HG02610 (cell line): ENCODE measurements at regions not wholly inside any gene's neighbourhood (a gene's known extent, or its start where the extent isn't known, plus 50 kb on each side); places are given as distances from the start of the nearest gene placed in this dataset.
"Not testable (repeated sequence)": the region's sequence is repeated elsewhere in the genome, so short reads cannot be mapped to it uniquely, and the experiment has no call there.

Experiments
- ATAC-seq: cut with Tn5 transposase; IDR thresholded peaks from one replicate; pipeline ENCODE4 v1.9.1; 2021; ENCODE audit warnings: mild to moderate bottlenecking, moderate library complexity; ENCODE audit not compliant: unreplicated experiment

DNA sequence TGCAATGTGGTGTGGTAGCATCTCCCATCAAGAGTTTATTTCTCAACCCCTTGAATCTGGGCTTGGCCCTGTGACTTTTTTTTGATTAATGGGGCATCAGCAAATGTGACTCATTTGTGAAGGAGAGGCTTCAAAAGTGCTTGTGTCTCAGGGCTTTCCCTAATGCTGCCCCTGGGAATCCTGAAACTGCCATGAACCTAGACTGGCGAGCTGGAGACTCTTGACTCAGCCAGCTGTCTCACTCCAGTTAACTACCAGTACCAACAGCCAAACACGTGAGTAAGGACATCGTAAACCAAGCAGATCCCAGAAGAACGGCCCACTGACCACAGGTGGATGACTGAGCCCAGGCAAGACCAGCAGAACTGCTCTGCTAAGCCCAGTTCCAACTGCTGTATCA lies 72.8 kb upstream of the ADTRP start:
- ATAC-seq = peak; percentile 58

DNA sequence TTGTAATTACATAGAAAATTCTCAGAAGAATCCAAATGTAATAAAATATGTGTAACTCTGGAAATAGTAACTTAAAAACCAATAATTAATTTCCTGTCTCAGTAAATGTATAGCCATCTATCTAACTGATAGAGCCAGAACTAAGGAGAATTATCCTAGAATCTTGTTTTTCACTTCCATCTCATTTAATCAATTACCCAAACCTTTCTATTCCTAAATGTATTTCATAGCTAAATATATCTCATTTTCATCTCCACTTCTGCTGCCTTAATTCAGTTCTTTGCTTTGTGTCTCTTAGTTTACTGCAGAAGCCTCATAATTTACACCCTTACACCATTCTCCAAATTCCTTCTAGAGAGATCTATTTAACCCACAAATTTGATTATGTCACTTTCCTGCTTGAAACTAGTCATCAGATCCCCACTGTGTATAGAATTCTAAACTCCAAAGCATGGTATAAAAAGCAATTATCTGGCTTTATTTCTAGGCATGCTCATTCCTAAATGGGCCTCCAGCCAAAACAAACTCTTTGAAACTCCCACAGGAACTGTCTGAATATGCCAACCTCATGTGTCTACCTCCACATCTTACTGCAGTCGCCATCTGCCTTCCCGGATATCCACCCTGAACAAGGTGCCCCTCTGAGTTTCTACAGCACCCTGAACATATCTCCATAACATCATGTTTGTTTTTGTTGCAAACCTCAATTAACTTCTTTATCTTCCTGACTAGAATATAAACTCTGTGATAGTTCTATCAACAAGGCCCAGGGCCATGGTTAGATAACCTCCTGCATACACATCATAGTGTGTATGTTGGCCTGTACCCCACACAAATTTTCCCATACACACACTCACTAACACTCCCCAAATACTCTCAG lies 70.5 kb upstream of the ADTRP start:
- no peak for ATAC-seq

DNA sequence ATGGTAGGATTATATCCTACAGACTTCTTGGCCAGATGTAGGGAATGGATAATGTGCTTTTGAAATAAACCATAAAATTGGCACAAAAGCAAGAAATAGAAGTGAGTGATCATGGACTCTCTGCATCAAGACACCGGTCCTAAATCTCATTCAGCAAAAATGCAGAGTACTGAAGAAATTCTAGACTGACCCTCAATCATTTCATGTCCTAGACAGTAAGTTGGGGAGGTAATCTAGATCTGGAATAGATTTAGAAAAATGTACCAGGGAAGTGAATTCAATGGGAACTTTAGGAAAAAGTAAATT lies 69.7 kb upstream of the ADTRP start:
- no peak for ATAC-seq

DNA sequence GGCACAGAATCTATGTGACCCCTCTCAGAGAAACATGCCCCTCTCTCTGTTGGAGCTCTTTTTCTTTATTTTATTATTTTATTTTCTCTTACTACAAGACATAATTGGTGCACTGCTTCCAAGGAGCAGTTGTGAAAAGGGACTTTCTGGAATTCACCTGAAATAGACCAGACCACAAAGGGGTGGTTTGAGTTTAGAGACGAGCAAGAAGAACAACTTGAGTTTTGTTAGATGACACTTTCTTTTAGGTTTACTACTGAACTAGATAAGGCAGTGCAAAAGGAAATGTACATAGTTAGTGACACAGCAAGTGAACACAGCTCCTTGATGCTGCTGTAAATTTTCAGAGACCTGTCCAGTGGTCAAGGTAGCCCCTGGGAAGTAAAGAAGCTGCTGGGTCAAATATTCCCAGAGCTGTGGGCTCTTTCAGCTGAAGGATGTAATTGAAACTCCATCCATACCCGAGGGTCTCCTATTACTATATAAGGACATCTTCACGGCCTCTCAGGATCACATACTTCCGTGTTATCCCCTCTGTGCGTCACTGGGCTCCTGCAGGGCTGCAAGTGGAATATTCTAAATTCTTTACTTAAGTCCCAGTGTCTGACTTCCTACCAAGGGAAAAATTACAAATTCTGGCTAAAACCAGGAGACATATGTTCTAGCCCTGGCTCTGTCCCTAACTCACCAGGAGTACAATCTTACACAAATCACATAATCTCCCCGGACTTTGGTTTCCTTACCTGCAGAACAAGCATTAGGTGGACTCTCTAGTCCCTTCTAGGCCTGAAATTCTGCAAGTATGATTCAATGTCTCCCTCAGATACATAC lies 69.1 kb upstream of the ADTRP start:
- peak; percentile 40 for ATAC-seq

- ATAC-seq = peak; percentile 5
Measured at GRCh38 chr6:11847068-11847467, 68.5 kb upstream of the ADTRP start.

GRCh38 chr6:11845664-11846577 lies 67.3 kb upstream of the ADTRP start:
- ATAC-seq = no peak

GRCh38 chr6:11842795-11843194 lies 64.2 kb upstream of the ADTRP start:
- ATAC-seq = not testable (repeated sequence)

- no peak for ATAC-seq
Measured at GRCh38 chr6:11835065-11835464, 56.5 kb upstream of the ADTRP start.

GRCh38 chr6:11833626-11834592 lies 55.3 kb upstream of the ADTRP start:
- ATAC-seq = peak; percentile 89

- no peak for ATAC-seq
Measured at GRCh38 chr6:11831653-11832052, 53.0 kb upstream of the ADTRP start.

- no peak for ATAC-seq
Measured at GRCh38 chr6:11830520-11830919, 51.9 kb upstream of the ADTRP start.

GRCh38 chr6:11830105-11830504 lies 51.5 kb upstream of the ADTRP start:
- no peak for ATAC-seq

DNA sequence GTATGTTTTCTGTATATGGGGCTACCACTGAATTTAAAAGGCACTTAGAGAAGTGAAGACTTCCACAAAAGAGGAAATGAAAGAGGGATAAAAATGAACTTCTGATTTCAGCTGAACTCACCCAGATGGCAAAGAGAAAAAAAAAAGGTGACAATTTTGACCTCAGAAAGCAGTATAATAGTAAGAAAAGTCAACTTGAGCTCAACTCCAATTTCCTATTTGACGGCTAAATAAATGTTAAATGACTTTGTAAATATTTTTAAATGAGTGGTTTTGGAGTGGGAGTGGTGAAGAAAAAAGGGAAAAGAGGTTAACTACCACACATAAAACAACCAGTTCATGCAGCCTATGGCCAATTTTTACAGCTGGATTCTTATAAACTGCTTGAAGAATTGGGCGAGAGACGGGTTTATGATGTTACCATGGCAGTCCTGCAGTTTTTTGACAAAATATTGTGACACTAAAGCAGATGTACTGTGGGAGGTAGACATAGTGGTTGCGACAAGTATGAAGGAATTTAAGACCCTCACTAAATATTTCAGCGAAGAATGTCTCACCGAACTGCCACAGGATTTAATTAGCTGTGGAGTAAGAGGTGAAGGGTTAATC lies 49.8 kb upstream of the ADTRP start:
- no peak for ATAC-seq
